Stimulated activated CD4-positive, alpha-beta T cell treated with anti-CD3 and anti-CD28 coated beads, Interleukin-15, amount 100 ng/mL, for 24 hours (primary cell): ENCODE measurements at regions not wholly inside any gene's neighbourhood (a gene's known extent, or its start where the extent isn't known, plus 50 kb on each side); places are given as distances from the start of the nearest gene placed in this dataset.
A peak's percentile ranks its signal among the peaks of the same experiment; 100 is the strongest.
"Not testable (repeated sequence)": the region's sequence is repeated elsewhere in the genome, so short reads cannot be mapped to it uniquely, and the experiment has no call there.

Experiments used
- DNase-seq: peaks from one replicate; pipeline ENCODE4 v3.0.0-alpha.2; 2020

- no peak for DNase-seq
These were observed 161.5 kb upstream of the MAN1A1 start for GRCh38 chr6:119511024-119511423.

GRCh38 chr6:119510246-119510645, 160.7 kb upstream of the MAN1A1 start:
- no peak for DNase-seq

GRCh38 chr6:119506631-119507174, 157.1 kb upstream of the MAN1A1 start:
- no peak for DNase-seq

- DNase-seq = no peak
These were observed 152.4 kb upstream of the MAN1A1 start for GRCh38 chr6:119501798-119502483.

- DNase-seq = no peak
These were observed 150.2 kb upstream of the MAN1A1 start for GRCh38 chr6:119499797-119500196.

GRCh38 chr6:119497988-119498727, 148.6 kb upstream of the MAN1A1 start:
- DNase-seq = no peak

- DNase-seq = no peak
These were observed 145.7 kb upstream of the MAN1A1 start for GRCh38 chr6:119495230-119495683.

GRCh38 chr6:119493980-119494379, 144.4 kb upstream of the MAN1A1 start:
- DNase-seq = no peak

GRCh38 chr6:119491112-119491511, 141.6 kb upstream of the MAN1A1 start:
- not testable (repeated sequence) for DNase-seq

- DNase-seq = not testable (repeated sequence)
These were observed 140.5 kb upstream of the MAN1A1 start for GRCh38 chr6:119490050-119490449.

- DNase-seq = no peak
These were observed 135.0 kb upstream of the MAN1A1 start for GRCh38 chr6:119484598-119484997.

- no peak for DNase-seq
These were observed 134.3 kb upstream of the MAN1A1 start for GRCh38 chr6:119483908-119484307.

GRCh38 chr6:119482850-119483285, 133.3 kb upstream of the MAN1A1 start:
- DNase-seq = no peak

- no peak for DNase-seq
These were observed 132.4 kb upstream of the MAN1A1 start for GRCh38 chr6:119481976-119482375.

- DNase-seq = no peak
These were observed 131.5 kb upstream of the MAN1A1 start for GRCh38 chr6:119480961-119481497.

GRCh38 chr6:119479860-119480655, 130.5 kb upstream of the MAN1A1 start:
- no peak for DNase-seq

GRCh38 chr6:119476554-119476953, 127.0 kb upstream of the MAN1A1 start:
- DNase-seq = no peak

GRCh38 chr6:119476024-119476423, 126.5 kb upstream of the MAN1A1 start:
- no peak for DNase-seq

- DNase-seq = no peak
These were observed 121.5 kb upstream of the MAN1A1 start for GRCh38 chr6:119470893-119471542.

- no peak for DNase-seq
These were observed 118.0 kb upstream of the MAN1A1 start for GRCh38 chr6:119467488-119468081.

- no peak for DNase-seq
These were observed 116.7 kb upstream of the MAN1A1 start for GRCh38 chr6:119466226-119466625.

- DNase-seq = peak; percentile 28
These were observed 113.6 kb upstream of the MAN1A1 start for GRCh38 chr6:119463081-119463626.
